Right atrium auricular region (tissue), 2 donors: ENCODE measurements at regions not wholly inside any gene's neighbourhood (a gene's known extent, or its start where the extent isn't known, plus 50 kb on each side); places are given as distances from the start of the nearest gene placed in this dataset.
"Not testable (repeated sequence)": the region's sequence is repeated elsewhere in the genome, so short reads cannot be mapped to it uniquely, and the experiment has no call there.

Source experiments
- DNase-seq: peaks from one replicate; pipeline ENCODE4 v3.0.0-alpha.2; 2019; ENCODE audit warnings: low spot score
- H3K27ac ChIP-seq, 2 donors: fragments of 200-600 bp; sonication (generic); 1 replicate in 1 of 2; 2 replicates in 1 of 2; pipeline ENCODE4 v1.5.1; 2016 to 2019
- H3K27me3 ChIP-seq, 2 donors: fragments of 200-600 bp; sonication (generic); one replicate each; pipeline versions ENCODE4 v1.5.1 to v1.6.0; 2017 to 2019
- H3K36me3 ChIP-seq: fragments of 200-600 bp; sonication (generic); one replicate; pipeline ENCODE4 v1.5.1; 2016
- H3K4me1 ChIP-seq, 2 donors: fragments of 200-600 bp; sonication (generic); one replicate each; pipeline versions ENCODE4 v1.5.1 to v1.6.0; 2017 to 2019
- H3K4me3 ChIP-seq, 2 donors: fragments of 200-600 bp; sonication (generic); 1 replicate in 1 of 2; 2 replicates in 1 of 2; pipeline ENCODE4 v1.5.1; 2017 to 2019; ENCODE audit warnings: mild to moderate bottlenecking in 1 of 2, moderate library complexity in 1 of 2
- H3K9me3 ChIP-seq, 2 donors: fragments of 200-600 bp; sonication (generic); one replicate each; pipeline ENCODE4 v1.5.1; 2019
- CTCF ChIP-seq, 2 donors: fragments of 200-600 bp; sonication (generic); IDR thresholded peaks; one replicate each; pipeline ENCODE4 v1.5.1; 2019; ENCODE audit warnings: antibody characterized with exemption in 2 of 2

DNA sequence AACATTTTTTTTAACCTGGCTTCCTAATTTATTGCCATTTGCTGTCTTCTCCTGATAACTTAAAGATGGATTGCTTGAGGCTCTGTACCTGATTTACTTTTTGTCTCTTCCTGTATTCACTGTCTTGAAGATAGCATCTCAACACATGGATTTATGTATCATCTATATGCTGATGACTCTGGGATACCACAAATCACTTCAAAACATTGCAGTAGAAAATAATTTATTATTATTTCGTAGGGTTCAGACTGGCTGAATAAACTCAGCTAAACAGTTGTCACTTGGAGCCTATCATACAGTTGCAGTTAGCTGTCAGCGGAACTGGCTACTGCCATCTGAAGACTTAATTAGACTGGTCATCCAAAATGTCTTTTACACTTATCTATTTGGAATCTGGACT, 1025.2 kb upstream of the CDH18 start:
- no peaks in the 10 kb centered on the region for H3K27me3 ChIP-seq
- DNase-seq, result no peak
- no peaks in the 10 kb centered on the region for H3K4me1 ChIP-seq
- H3K27ac ChIP-seq, result no peak overlapping the region
- H3K9me3 ChIP-seq, result no peaks in the 10 kb centered on the region
- H3K4me3 ChIP-seq, result no peak overlapping the region
- TF ChIP-seq CTCF (IDR thresholded peaks at IDR 0.05), result no peak
- no peaks in the 10 kb centered on the region for H3K36me3 ChIP-seq

- no peaks in the 10 kb centered on the region for H3K4me1 ChIP-seq
- no peak for TF ChIP-seq CTCF (IDR thresholded peaks at IDR 0.05)
- no peaks in the 10 kb centered on the region for H3K9me3 ChIP-seq
- no peak overlapping the region for H3K27ac ChIP-seq
- H3K36me3 ChIP-seq, result no peaks in the 10 kb centered on the region
- no peak overlapping the region for H3K4me3 ChIP-seq
- H3K27me3 ChIP-seq, result no peaks in the 10 kb centered on the region
- DNase-seq, result no peak
These were observed 1019.8 kb upstream of the CDH18 start for GRCh38 chr5:21007781-21008180.

GRCh38 chr5:20988933-20989332, 1000.9 kb upstream of the CDH18 start:
- not testable (repeated sequence) for H3K4me1 ChIP-seq, H3K27me3 ChIP-seq, H3K9me3 ChIP-seq, H3K4me3 ChIP-seq, H3K27ac ChIP-seq, DNase-seq, H3K36me3 ChIP-seq

DNA sequence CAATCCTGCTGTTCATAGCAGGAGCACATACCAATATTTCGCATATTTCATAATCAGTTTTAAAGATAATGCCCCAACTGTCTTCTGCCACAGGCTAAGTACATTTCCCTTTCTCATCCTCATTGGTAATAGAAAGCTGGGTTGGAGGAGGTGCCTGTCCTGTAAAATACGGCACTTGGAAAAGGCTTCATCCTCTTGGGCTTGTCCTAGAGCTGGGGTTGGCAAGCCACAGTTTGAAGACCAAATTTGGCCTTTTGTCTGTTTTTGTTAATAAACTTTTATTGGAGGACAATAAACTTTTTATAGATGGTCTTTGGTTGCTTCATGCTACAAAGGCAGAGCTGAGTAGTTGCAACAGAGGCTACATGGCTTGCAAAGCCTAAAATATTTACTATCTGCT, 997.8 kb upstream of the CDH18 start:
- no peaks in the 10 kb centered on the region for H3K9me3 ChIP-seq
- H3K4me3 ChIP-seq, result no peak overlapping the region
- no peak for DNase-seq
- no peak for TF ChIP-seq CTCF (IDR thresholded peaks at IDR 0.05)
- H3K4me1 ChIP-seq, result no peaks in the 10 kb centered on the region
- no peaks in the 10 kb centered on the region for H3K27me3 ChIP-seq
- H3K27ac ChIP-seq, result no peak overlapping the region
- H3K36me3 ChIP-seq, result no peaks in the 10 kb centered on the region

- Histone ChIP-seq H3K36me3 (no peaks in the 10 kb centered on the region), H3K27me3 (no peaks in the 10 kb centered on the region), H3K27ac (no peak overlapping the region), H3K4me3 (no peak overlapping the region), H3K9me3 (no peaks in the 10 kb centered on the region), H3K4me1 (no peaks in the 10 kb centered on the region)
- DNase-seq, result no peak
- TF ChIP-seq CTCF (IDR thresholded peaks at IDR 0.05), result no peak
These were observed 986.4 kb upstream of the CDH18 start for GRCh38 chr5:20974426-20974825.

DNA sequence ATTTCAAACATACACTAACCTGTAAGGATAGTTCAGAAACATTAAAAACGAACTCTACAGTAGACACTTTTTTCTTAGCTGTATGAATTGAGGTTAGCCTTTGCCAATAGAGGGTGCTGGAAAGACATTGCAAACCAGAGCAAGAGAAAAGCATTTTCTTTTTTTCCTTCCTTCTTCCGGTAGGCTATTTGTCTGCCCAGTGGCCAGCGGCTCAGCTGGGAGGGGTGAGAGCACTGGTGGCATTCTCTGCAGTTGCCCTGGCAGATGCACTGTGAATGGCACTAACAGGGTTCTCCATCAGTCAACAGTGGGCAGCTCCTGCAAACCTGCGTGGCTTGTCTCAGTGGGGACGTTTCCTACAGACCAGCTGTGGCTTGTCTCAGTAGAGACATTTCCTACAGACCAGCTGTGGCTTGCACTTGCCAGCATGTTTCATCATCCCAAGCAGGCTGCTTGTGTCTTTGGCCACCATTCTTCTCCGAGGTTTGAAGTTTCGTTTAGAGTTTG, 984.5 kb upstream of the CDH18 start:
- no peak for DNase-seq
- Histone ChIP-seq H3K27me3 (no peaks in the 10 kb centered on the region), H3K4me3 (peak overlapping the region; percentile 15 to 32), H3K27ac (peak overlapping the region in 1 of 2 donors; percentile 25), H3K4me1 (no peaks in the 10 kb centered on the region), H3K36me3 (no peaks in the 10 kb centered on the region), H3K9me3 (no peaks in the 10 kb centered on the region)
- peak in 1 of 2 donors; percentile 41 for TF ChIP-seq CTCF (IDR thresholded peaks at IDR 0.05)
